ENCODE measurements at regions not wholly inside any gene's neighbourhood (a gene's known extent, or its start where the extent isn't known, plus 50 kb on each side); places are given as distances from the start of the nearest gene placed in this dataset.

GRCh38 chr2:160667811-160668210, 174.2 kb upstream of the RBMS1 start:
- no peak overlapping the region for H3K27ac ChIP-seq (ENCODE audit: low read depth, low read length)
- H3K9me3 ChIP-seq (ENCODE audit: control insufficient read depth in 1 of 2, low read length in 2 of 2) = no peaks in the 10 kb centered on the region
- H3K27me3 ChIP-seq (ENCODE audit: control insufficient read depth in 1 of 2, insufficient read depth in 2 of 2, low read length in 2 of 2) = no peaks in the 10 kb centered on the region
- H3K4me3 ChIP-seq (ENCODE audit: low read depth in 1 of 2, low read length in 2 of 2) = no peak overlapping the region
- no peaks in the 10 kb centered on the region for H3K36me3 ChIP-seq (ENCODE audit: control insufficient read depth in 1 of 2, insufficient read depth in 2 of 2, low read length in 2 of 2)
- peaks cover 0 to 4% of the 10 kb centered on the region in 2 donors for H3K4me1 ChIP-seq (ENCODE audit: control insufficient read depth in 1 of 2, insufficient read depth in 2 of 2, low read length in 2 of 2)
- H3K9ac ChIP-seq (ENCODE audit: low read depth in 1 of 2, low read length in 2 of 2) = no peak overlapping the region

- H3K9ac ChIP-seq (ENCODE audit: low read depth in 1 of 2, low read length in 2 of 2) = no peak overlapping the region
- no peaks in the 10 kb centered on the region for H3K9me3 ChIP-seq (ENCODE audit: control insufficient read depth in 1 of 2, low read length in 2 of 2)
- no peak overlapping the region for H3K4me3 ChIP-seq (ENCODE audit: low read depth in 1 of 2, low read length in 2 of 2)
- H3K27me3 ChIP-seq (ENCODE audit: control insufficient read depth in 1 of 2, insufficient read depth in 2 of 2, low read length in 2 of 2) = no peaks in the 10 kb centered on the region
- H3K4me1 ChIP-seq (ENCODE audit: control insufficient read depth in 1 of 2, insufficient read depth in 2 of 2, low read length in 2 of 2) = peaks cover 0 to 4% of the 10 kb centered on the region in 2 donors
- H3K36me3 ChIP-seq (ENCODE audit: control insufficient read depth in 1 of 2, insufficient read depth in 2 of 2, low read length in 2 of 2) = no peaks in the 10 kb centered on the region
- H3K27ac ChIP-seq (ENCODE audit: low read depth, low read length) = no peak overlapping the region
Observed at GRCh38 chr2:160670618-160671017, 177.0 kb upstream of the RBMS1 start.

GRCh38 chr2:160672211-160672610, 178.6 kb upstream of the RBMS1 start:
- no peaks in the 10 kb centered on the region for H3K4me1 ChIP-seq (ENCODE audit: control insufficient read depth in 1 of 2, insufficient read depth in 2 of 2, low read length in 2 of 2)
- no peak overlapping the region for H3K4me3 ChIP-seq (ENCODE audit: low read depth in 1 of 2, low read length in 2 of 2)
- no peak overlapping the region for H3K27ac ChIP-seq (ENCODE audit: low read depth, low read length)
- H3K36me3 ChIP-seq (ENCODE audit: control insufficient read depth in 1 of 2, insufficient read depth in 2 of 2, low read length in 2 of 2) = no peaks in the 10 kb centered on the region
- H3K27me3 ChIP-seq (ENCODE audit: control insufficient read depth in 1 of 2, insufficient read depth in 2 of 2, low read length in 2 of 2) = no peaks in the 10 kb centered on the region
- no peaks in the 10 kb centered on the region for H3K9me3 ChIP-seq (ENCODE audit: control insufficient read depth in 1 of 2, low read length in 2 of 2)
- no peak overlapping the region for H3K9ac ChIP-seq (ENCODE audit: low read depth in 1 of 2, low read length in 2 of 2)

- Histone ChIP-seq H3K36me3 (ENCODE audit: control insufficient read depth in 1 of 2, insufficient read depth in 2 of 2, low read length in 2 of 2) (no peaks in the 10 kb centered on the region), H3K4me3 (ENCODE audit: low read depth in 1 of 2, low read length in 2 of 2) (no peak overlapping the region), H3K9ac (ENCODE audit: low read depth in 1 of 2, low read length in 2 of 2) (no peak overlapping the region), H3K9me3 (ENCODE audit: control insufficient read depth in 1 of 2, low read length in 2 of 2) (no peaks in the 10 kb centered on the region), H3K27ac (ENCODE audit: low read depth, low read length) (no peak overlapping the region), H3K27me3 (ENCODE audit: control insufficient read depth in 1 of 2, insufficient read depth in 2 of 2, low read length in 2 of 2) (peaks cover 0 to 4% of the 10 kb centered on the region in 2 donors), H3K4me1 (ENCODE audit: control insufficient read depth in 1 of 2, insufficient read depth in 2 of 2, low read length in 2 of 2) (no peaks in the 10 kb centered on the region)
Observed at GRCh38 chr2:160674146-160674750, 180.6 kb upstream of the RBMS1 start.

- Histone ChIP-seq H3K27me3 (ENCODE audit: control insufficient read depth in 1 of 2, insufficient read depth in 2 of 2, low read length in 2 of 2) (peaks cover 0 to 4% of the 10 kb centered on the region in 2 donors), H3K4me3 (ENCODE audit: low read depth in 1 of 2, low read length in 2 of 2) (no peak overlapping the region), H3K4me1 (ENCODE audit: control insufficient read depth in 1 of 2, insufficient read depth in 2 of 2, low read length in 2 of 2) (no peaks in the 10 kb centered on the region), H3K27ac (ENCODE audit: low read depth, low read length) (no peak overlapping the region), H3K9me3 (ENCODE audit: control insufficient read depth in 1 of 2, low read length in 2 of 2) (no peaks in the 10 kb centered on the region), H3K36me3 (ENCODE audit: control insufficient read depth in 1 of 2, insufficient read depth in 2 of 2, low read length in 2 of 2) (no peaks in the 10 kb centered on the region), H3K9ac (ENCODE audit: low read depth in 1 of 2, low read length in 2 of 2) (no peak overlapping the region)
Observed at GRCh38 chr2:160679686-160680085, 186.1 kb upstream of the RBMS1 start.

- Histone ChIP-seq H3K4me1 (ENCODE audit: control insufficient read depth in 1 of 2, insufficient read depth in 2 of 2, low read length in 2 of 2) (no peaks in the 10 kb centered on the region), H3K4me3 (ENCODE audit: low read depth in 1 of 2, low read length in 2 of 2) (no peak overlapping the region), H3K27me3 (ENCODE audit: control insufficient read depth in 1 of 2, insufficient read depth in 2 of 2, low read length in 2 of 2) (peaks cover 0 to 4% of the 10 kb centered on the region in 2 donors), H3K9ac (ENCODE audit: low read depth in 1 of 2, low read length in 2 of 2) (no peak overlapping the region), H3K36me3 (ENCODE audit: control insufficient read depth in 1 of 2, insufficient read depth in 2 of 2, low read length in 2 of 2) (no peaks in the 10 kb centered on the region), H3K27ac (ENCODE audit: low read depth, low read length) (no peak overlapping the region), H3K9me3 (ENCODE audit: control insufficient read depth in 1 of 2, low read length in 2 of 2) (no peaks in the 10 kb centered on the region)
Observed at GRCh38 chr2:160680294-160680693, 186.7 kb upstream of the RBMS1 start.

- no peak overlapping the region for H3K4me3 ChIP-seq (ENCODE audit: low read depth in 1 of 2, low read length in 2 of 2)
- no peaks in the 10 kb centered on the region for H3K9me3 ChIP-seq (ENCODE audit: control insufficient read depth in 1 of 2, low read length in 2 of 2)
- peaks cover 0 to 4% of the 10 kb centered on the region in 2 donors for H3K27me3 ChIP-seq (ENCODE audit: control insufficient read depth in 1 of 2, insufficient read depth in 2 of 2, low read length in 2 of 2)
- no peak overlapping the region for H3K9ac ChIP-seq (ENCODE audit: low read depth in 1 of 2, low read length in 2 of 2)
- no peaks in the 10 kb centered on the region for H3K4me1 ChIP-seq (ENCODE audit: control insufficient read depth in 1 of 2, insufficient read depth in 2 of 2, low read length in 2 of 2)
- no peaks in the 10 kb centered on the region for H3K36me3 ChIP-seq (ENCODE audit: control insufficient read depth in 1 of 2, insufficient read depth in 2 of 2, low read length in 2 of 2)
- H3K27ac ChIP-seq (ENCODE audit: low read depth, low read length) = no peak overlapping the region
Observed at GRCh38 chr2:160680974-160681373, 187.4 kb upstream of the RBMS1 start.

- H3K4me3 ChIP-seq (ENCODE audit: low read depth in 1 of 2, low read length in 2 of 2) = no peak overlapping the region
- H3K27me3 ChIP-seq (ENCODE audit: control insufficient read depth in 1 of 2, insufficient read depth in 2 of 2, low read length in 2 of 2) = no peaks in the 10 kb centered on the region
- H3K27ac ChIP-seq (ENCODE audit: low read depth, low read length) = no peak overlapping the region
- H3K36me3 ChIP-seq (ENCODE audit: control insufficient read depth in 1 of 2, insufficient read depth in 2 of 2, low read length in 2 of 2) = no peaks in the 10 kb centered on the region
- no peaks in the 10 kb centered on the region for H3K4me1 ChIP-seq (ENCODE audit: control insufficient read depth in 1 of 2, insufficient read depth in 2 of 2, low read length in 2 of 2)
- H3K9ac ChIP-seq (ENCODE audit: low read depth in 1 of 2, low read length in 2 of 2) = no peak overlapping the region
- no peaks in the 10 kb centered on the region for H3K9me3 ChIP-seq (ENCODE audit: control insufficient read depth in 1 of 2, low read length in 2 of 2)
Observed at GRCh38 chr2:160683206-160683605, 189.6 kb upstream of the RBMS1 start.

GRCh38 chr2:160687629-160688028, 194.0 kb upstream of the RBMS1 start:
- H3K27ac ChIP-seq (ENCODE audit: low read depth, low read length) = no peak overlapping the region
- no peak overlapping the region for H3K9ac ChIP-seq (ENCODE audit: low read depth in 1 of 2, low read length in 2 of 2)
- H3K4me1 ChIP-seq (ENCODE audit: control insufficient read depth in 1 of 2, insufficient read depth in 2 of 2, low read length in 2 of 2) = no peaks in the 10 kb centered on the region
- no peak overlapping the region for H3K4me3 ChIP-seq (ENCODE audit: low read depth in 1 of 2, low read length in 2 of 2)
- no peaks in the 10 kb centered on the region for H3K36me3 ChIP-seq (ENCODE audit: control insufficient read depth in 1 of 2, insufficient read depth in 2 of 2, low read length in 2 of 2)
- no peaks in the 10 kb centered on the region for H3K9me3 ChIP-seq (ENCODE audit: control insufficient read depth in 1 of 2, low read length in 2 of 2)
- H3K27me3 ChIP-seq (ENCODE audit: control insufficient read depth in 1 of 2, insufficient read depth in 2 of 2, low read length in 2 of 2) = no peaks in the 10 kb centered on the region

- H3K36me3 ChIP-seq (ENCODE audit: control insufficient read depth in 1 of 2, insufficient read depth in 2 of 2, low read length in 2 of 2) = no peaks in the 10 kb centered on the region
- no peak overlapping the region for H3K4me3 ChIP-seq (ENCODE audit: low read depth in 1 of 2, low read length in 2 of 2)
- H3K4me1 ChIP-seq (ENCODE audit: control insufficient read depth in 1 of 2, insufficient read depth in 2 of 2, low read length in 2 of 2) = no peaks in the 10 kb centered on the region
- no peaks in the 10 kb centered on the region for H3K27me3 ChIP-seq (ENCODE audit: control insufficient read depth in 1 of 2, insufficient read depth in 2 of 2, low read length in 2 of 2)
- H3K9ac ChIP-seq (ENCODE audit: low read depth in 1 of 2, low read length in 2 of 2) = no peak overlapping the region
- H3K27ac ChIP-seq (ENCODE audit: low read depth, low read length) = no peak overlapping the region
- no peaks in the 10 kb centered on the region for H3K9me3 ChIP-seq (ENCODE audit: control insufficient read depth in 1 of 2, low read length in 2 of 2)
Observed at GRCh38 chr2:160689441-160689840, 195.8 kb upstream of the RBMS1 start.

- Histone ChIP-seq H3K4me3 (ENCODE audit: low read depth in 1 of 2, low read length in 2 of 2) (no peak overlapping the region), H3K36me3 (ENCODE audit: control insufficient read depth in 1 of 2, insufficient read depth in 2 of 2, low read length in 2 of 2) (no peaks in the 10 kb centered on the region), H3K9ac (ENCODE audit: low read depth in 1 of 2, low read length in 2 of 2) (no peak overlapping the region), H3K9me3 (ENCODE audit: control insufficient read depth in 1 of 2, low read length in 2 of 2) (no peaks in the 10 kb centered on the region), H3K4me1 (ENCODE audit: control insufficient read depth in 1 of 2, insufficient read depth in 2 of 2, low read length in 2 of 2) (no peaks in the 10 kb centered on the region), H3K27ac (ENCODE audit: low read depth, low read length) (no peak overlapping the region), H3K27me3 (ENCODE audit: control insufficient read depth in 1 of 2, insufficient read depth in 2 of 2, low read length in 2 of 2) (no peaks in the 10 kb centered on the region)
Observed at GRCh38 chr2:160694221-160694620, 200.6 kb upstream of the RBMS1 start.

Measured in duodenal mucosa (tissue), 2 donors.